ENCODE measurements at regions not wholly inside any gene's neighbourhood (a gene's known extent, or its start where the extent isn't known, plus 50 kb on each side); places are given as distances from the start of the nearest gene placed in this dataset.

GRCh38 chr16:62620275-62620674 is 584.0 kb upstream of the CDH8 start:
- no peak for TF ChIP-seq POLR2AphosphoS5 (IDR thresholded peaks at IDR 0.05; ENCODE audit: borderline replicate concordance, low read depth, low read length)
- TF ChIP-seq EZH2 (IDR thresholded peaks at IDR 0.05): no peak
- no peak for TF ChIP-seq FOXP2 (optimal IDR thresholded peaks at IDR 0.05; ENCODE audit: control extremely low read depth, extremely low read length, insufficient read depth)

Measured in SK-N-MC (cell line).